Lower leg skin (tissue), 3 donors: ENCODE measurements at regions not wholly inside any gene's neighbourhood (a gene's known extent, or its start where the extent isn't known, plus 50 kb on each side); places are given as distances from the start of the nearest gene placed in this dataset.

ENCODE experiments used
- POLR2A ChIP-seq, 2 donors: fragments of 450-650 bp; IDR thresholded peaks; one replicate each; pipeline ENCODE4 v1.6.1; 2016 to 2017; ENCODE audit warnings: antibody characterized with exemption in 2 of 2, mild to moderate bottlenecking in 1 of 2, moderate library complexity in 1 of 2
- TF ChIP-seq, protein P1 (sequence below), 3 donors: fragments of 450-650 bp; IDR thresholded peaks; one replicate each; pipeline ENCODE4 v1.5.1; 2016; ENCODE audit warnings: antibody characterized with exemption in 3 of 3, mild to moderate bottlenecking in 3 of 3, moderate library complexity in 2 of 3

DNA sequence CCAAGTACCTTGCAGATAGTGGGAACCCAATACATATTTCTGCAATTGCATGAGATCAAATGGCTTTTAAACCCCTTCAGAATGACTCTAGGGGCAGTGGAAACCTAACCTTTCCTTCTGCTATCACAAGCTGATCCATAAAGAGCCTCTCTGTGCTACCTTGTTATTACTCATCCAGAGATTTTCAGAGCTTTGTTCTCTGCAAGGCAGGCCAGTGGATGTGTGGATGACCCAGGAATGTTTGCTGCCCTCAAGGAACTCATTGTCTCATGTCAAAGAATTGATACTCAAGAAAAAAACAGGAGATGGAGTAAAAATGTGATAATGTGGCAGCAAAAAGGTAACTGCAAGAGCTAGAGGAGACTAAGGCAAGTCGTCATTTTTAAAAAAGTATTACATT is 164.1 kb downstream of the HMHB1 start:
- TF ChIP-seq, protein P1, sequence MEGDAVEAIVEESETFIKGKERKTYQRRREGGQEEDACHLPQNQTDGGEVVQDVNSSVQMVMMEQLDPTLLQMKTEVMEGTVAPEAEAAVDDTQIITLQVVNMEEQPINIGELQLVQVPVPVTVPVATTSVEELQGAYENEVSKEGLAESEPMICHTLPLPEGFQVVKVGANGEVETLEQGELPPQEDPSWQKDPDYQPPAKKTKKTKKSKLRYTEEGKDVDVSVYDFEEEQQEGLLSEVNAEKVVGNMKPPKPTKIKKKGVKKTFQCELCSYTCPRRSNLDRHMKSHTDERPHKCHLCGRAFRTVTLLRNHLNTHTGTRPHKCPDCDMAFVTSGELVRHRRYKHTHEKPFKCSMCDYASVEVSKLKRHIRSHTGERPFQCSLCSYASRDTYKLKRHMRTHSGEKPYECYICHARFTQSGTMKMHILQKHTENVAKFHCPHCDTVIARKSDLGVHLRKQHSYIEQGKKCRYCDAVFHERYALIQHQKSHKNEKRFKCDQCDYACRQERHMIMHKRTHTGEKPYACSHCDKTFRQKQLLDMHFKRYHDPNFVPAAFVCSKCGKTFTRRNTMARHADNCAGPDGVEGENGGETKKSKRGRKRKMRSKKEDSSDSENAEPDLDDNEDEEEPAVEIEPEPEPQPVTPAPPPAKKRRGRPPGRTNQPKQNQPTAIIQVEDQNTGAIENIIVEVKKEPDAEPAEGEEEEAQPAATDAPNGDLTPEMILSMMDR (IDR thresholded peaks at IDR 0.05): no peak
- no peak for TF ChIP-seq POLR2A (IDR thresholded peaks at IDR 0.05)
